GM19238 (cell line): ENCODE measurements at regions not wholly inside any gene's neighbourhood (a gene's known extent, or its start where the extent isn't known, plus 50 kb on each side); places are given as distances from the start of the nearest gene placed in this dataset.
"Not testable (repeated sequence)": the region's sequence is repeated elsewhere in the genome, so short reads cannot be mapped to it uniquely, and the experiment has no call there.

Experiments
- DNase-seq: peaks from one replicate; pipeline ENCODE4 v3.0.0; 2011; ENCODE audit warnings: low spot score; ENCODE audit not compliant: insufficient read length

DNA sequence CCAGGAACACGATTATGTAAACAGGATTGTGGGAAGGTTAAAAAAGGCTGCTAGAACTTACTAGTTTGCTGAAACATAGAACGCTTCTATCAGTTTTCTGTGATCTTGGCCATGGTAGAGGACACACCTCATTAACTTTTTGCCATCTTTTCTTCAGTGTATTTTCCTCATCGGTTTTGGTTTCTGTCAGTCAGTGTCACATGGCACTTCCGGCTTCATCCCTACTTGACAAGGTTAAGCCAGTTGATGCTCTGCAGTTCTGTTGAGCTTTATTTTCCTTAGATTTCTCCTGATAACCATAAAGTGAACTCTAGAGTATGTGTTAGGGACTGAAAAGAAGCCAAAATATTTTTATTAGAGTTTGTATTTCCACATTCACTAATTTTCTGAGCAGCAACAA lies 147.5 kb downstream of the NDFIP2 start:
- DNase-seq = no peak

DNA sequence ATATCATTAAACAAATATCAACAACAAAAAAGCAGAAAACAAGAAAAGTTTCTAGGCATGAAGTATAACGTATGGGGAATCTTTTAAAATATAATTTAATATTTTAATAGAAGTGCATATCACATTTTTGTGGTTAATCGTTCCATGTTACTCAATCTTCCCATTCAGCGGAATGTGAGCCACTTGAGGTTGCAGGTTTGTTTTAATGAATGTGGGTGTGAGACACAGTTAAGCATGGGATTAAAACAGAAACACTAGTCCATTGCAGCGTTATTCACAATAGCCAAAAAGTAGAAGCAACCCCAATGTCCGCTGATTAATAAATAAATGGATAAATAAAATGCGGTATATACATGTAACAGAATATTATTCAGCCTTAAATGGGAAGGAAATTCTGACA lies 146.0 kb downstream of the NDFIP2 start:
- DNase-seq = no peak

DNA sequence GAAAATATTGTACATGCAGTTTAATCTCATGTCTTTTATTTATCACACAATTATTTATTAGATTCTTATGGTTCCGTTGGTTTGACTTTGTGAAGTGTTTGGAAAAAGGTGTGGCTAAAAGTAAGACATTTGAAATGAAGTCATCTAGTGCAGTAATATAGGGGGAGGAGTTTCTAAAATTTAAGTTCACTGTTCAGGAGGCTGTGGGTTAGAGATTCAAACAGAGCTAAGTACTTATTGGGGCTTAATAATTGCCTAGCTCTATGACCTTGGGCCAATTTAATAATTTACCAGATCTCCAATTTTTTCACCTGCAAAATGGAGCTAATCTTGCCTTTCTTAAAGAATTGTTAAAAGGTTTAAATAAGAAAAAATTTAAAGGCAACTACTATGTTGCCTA lies 144.6 kb downstream of the NDFIP2 start:
- DNase-seq = no peak

DNA sequence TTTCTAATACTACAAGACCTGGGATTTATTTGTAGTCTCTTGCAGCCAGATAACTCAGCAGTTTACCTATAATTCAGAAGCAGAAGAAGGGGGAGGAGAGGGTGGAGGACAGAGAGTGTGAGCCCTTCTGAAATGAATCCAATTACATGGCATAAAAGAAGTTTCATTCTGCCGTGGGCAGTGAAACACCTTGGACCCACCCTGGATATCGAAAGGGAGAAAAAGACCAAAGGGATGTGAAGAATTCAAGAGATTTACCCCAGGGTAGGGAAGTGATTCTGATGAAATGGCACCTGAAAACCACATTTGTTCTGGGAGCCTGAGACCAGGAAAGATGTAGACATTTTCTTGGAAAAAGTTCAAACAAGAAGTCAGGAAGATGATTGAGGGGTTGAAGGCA lies 140.9 kb downstream of the NDFIP2 start:
- no peak for DNase-seq

DNA sequence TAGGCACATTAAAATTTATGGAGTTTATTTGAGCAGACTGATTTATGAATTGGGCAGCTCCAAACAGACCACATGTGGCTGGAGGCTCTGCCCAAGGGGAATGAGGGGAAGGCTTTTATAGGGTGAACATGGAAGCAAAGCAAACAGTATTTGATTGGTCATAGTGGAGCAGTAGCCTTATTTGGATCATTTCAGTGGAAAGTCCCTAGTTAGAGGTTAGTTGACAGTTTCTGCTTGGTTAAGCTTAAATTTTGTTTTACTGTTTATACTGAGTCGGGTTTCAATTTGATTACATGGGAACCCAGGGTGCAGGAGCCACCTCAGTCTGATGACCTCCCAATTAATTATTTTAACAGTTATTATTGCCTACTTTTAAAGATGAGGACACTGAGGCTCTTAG lies 140.5 kb downstream of the NDFIP2 start:
- DNase-seq = no peak

DNA sequence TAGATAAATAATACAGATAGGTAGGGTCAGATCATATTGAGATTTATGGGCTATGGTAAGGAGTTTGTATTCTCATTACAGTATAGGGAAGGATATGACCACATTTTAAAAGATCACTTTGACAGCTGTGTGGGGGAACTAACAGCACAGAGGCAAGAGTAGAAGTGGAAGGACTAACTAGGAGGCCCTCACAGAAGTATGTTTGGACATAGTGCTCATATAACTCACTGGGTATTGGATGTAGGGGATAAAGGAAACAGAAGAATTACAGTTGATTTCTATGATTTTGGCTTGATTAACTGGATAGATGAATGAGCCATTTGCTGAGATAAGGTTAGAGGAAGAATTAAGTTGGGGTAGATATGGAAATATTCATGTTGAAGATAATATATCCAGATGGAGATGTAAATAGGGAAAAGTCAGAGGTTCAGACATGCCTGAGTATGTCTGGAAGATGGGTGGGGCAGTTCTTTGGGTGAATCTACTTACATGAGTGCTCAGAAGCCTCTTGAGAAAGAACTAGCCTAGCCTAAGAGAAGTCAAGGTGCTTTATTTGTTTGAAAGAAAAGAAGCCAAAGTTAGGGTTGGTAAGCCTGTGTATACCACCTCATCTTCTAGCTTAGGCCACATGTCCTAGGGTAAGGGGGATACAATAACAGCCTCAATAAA lies 133.4 kb downstream of the NDFIP2 start:
- no peak for DNase-seq

DNA sequence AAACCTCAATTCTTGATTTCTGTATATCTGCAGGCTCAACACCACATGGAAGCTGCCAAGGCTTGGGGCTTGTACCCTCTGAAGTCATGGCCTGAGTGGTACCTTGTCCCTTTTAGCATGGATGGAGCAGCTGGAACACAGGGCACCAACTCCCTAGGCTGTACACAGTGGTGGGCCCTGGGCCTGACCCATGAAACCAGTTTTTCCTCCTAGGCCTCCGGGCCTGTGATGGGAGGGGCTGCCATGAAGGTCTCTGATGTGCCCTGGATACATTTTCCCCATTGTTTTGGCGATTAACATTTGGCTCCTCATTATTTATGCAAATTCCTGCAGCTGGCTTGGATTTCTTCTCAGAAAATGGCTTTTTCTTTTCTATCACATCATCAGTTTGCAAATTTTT lies 131.6 kb downstream of the NDFIP2 start:
- DNase-seq = no peak

DNA sequence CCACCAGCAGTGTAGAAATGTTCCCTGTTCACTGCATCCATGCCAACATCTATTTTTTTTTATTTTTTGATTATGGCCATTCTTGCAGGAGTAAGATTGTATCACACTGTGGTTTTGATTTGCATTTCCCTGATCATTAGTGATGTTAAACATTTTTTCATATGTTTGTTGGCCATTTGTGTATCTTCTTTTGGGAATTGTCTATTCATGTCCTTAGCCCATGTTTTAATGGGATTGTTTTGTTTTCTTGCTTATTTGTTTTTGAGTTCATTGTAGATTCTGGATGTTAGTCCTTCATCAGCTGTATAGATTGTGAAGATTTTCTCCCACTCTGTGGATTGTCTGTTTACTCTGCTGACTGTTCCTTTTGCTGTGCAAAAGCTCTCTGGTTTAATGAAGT lies 126.9 kb downstream of the NDFIP2 start:
- not testable (repeated sequence) for DNase-seq
